HepG2 (cell line): ENCODE measurements at regions not wholly inside any gene's neighbourhood (a gene's known extent, or its start where the extent isn't known, plus 50 kb on each side); places are given as distances from the start of the nearest gene placed in this dataset.

ENCODE experiments used
- ATAC-seq: fragments of 200-7000 bp; cut with Tn5 transposase; 3 replicates; pipeline ENCODE4 v1.9.1; 2020; ENCODE audit warnings: mild to moderate bottlenecking, moderate library complexity
- BruUV-seq: library from RNA; stranded (reverse); fragments of 400-500 nt; replicated peaks from 2 replicates; lab custom pipeline; 2021; lab: Mats Ljungman, UMichigan
- CTCF ChIA-PET: fragments of 300-600 bp; formaldehyde crosslinking; extraction: SDS; loops from one replicate; lab custom pipeline; 2021; ENCODE audit warnings: low total read pairs, inconsistent platforms, low intra/inter-chr PET ratio; lab: Yijun Ruan, JAX
- POLR2A ChIA-PET: fragments of 350-600 bp; sonication (Branson Sonifier 250); formaldehyde crosslinking; loops from one replicate; lab custom pipeline; 2020; ENCODE audit warnings: antibody characterized with exemption, inconsistent platforms; lab: Yijun Ruan, JAX
- DNase-seq: peaks from one replicate; pipeline ENCODE4 v3.0.0-alpha.2; 2015; ENCODE audit warnings: low spot score
- FAIRE-seq: peaks from 3 replicates; lab custom pipeline; 2011; peaks lifted over from hg19 to GRCh38; lab: Jason Lieb, UNC
- H2AFZ ChIP-seq: one replicate; pipeline ENCODE4 v1.6.1; 2011; ENCODE audit warnings: low read length, inconsistent platforms
- H3K27ac ChIP-seq: fragments of 300-600 bp; 3 replicates; pipeline ENCODE4 v1.8.0; 2011; ENCODE audit warnings: mixed run types, mild to moderate bottlenecking, mixed read lengths, low read length, inconsistent platforms; ENCODE audit not compliant: insufficient read depth; ENCODE audit errors: extremely low read length
- H3K27me3 ChIP-seq, 2 experiments: fragments of 200-600 bp in 1 of 2; 2 replicates in 1 of 2; 3 replicates in 1 of 2; pipeline versions ENCODE4 v1.6.0 to v1.8.0; 2011; ENCODE audit warnings: low read length in 2 of 2, mild to moderate bottlenecking in 2 of 2, moderate library complexity in 2 of 2, inconsistent platforms in 1 of 2; ENCODE audit not compliant: insufficient read depth in 2 of 2, control insufficient read depth in 1 of 2
- H3K36me3 ChIP-seq, 2 experiments: fragments of 200-600 bp in 1 of 2; replicated peaks in 1 of 2; 2 replicates in 1 of 2; 3 replicates in 1 of 2; pipeline versions ENCODE4 v1.5.1 to v1.8.0; 2011; ENCODE audit warnings: low read length in 2 of 2, inconsistent platforms in 1 of 2; ENCODE audit not compliant: insufficient read depth in 2 of 2, control insufficient read depth in 1 of 2
- H3K4me1 ChIP-seq: 2 replicates; pipeline ENCODE4 v1.5.1; 2012; ENCODE audit warnings: low read length, inconsistent platforms; ENCODE audit not compliant: insufficient read depth
- H3K4me2 ChIP-seq: 2 replicates; pipeline ENCODE4 v1.6.0; 2011; ENCODE audit warnings: low read depth, low read length, inconsistent platforms
- H3K4me3 ChIP-seq, 3 experiments: fragments of 200-600 bp in 1 of 3; sonication (generic), shearing (Covaris generic) in 1 of 3; replicated peaks in 1 of 3; 2 replicates each; pipeline ENCODE4 v1.5.1; 2011 to 2016; ENCODE audit warnings: low read length in 3 of 3, inconsistent platforms in 2 of 3, low read depth in 2 of 3, mild to moderate bottlenecking in 2 of 3, control low read depth in 1 of 3, mixed read lengths in 1 of 3; ENCODE audit not compliant: insufficient read depth in 1 of 3
- H3K79me2 ChIP-seq: one replicate; pipeline ENCODE4 v1.6.1; 2011; ENCODE audit warnings: low read length, inconsistent platforms; ENCODE audit not compliant: insufficient read depth
- H3K9ac ChIP-seq: 2 replicates; pipeline ENCODE4 v1.6.0; 2011; ENCODE audit warnings: mild to moderate bottlenecking, low read depth, low read length, inconsistent platforms; ENCODE audit not compliant: insufficient read depth
- H3K9me3 ChIP-seq: 2 replicates; pipeline ENCODE4 v1.5.1; 2012; ENCODE audit warnings: mild to moderate bottlenecking, low read length
- H4K20me1 ChIP-seq: 2 replicates; pipeline ENCODE4 v1.6.0; 2011; ENCODE audit warnings: inconsistent platforms, mild to moderate bottlenecking, low read length, moderate library complexity; ENCODE audit not compliant: insufficient read depth
- CREM ChIP-seq, 2 experiments: sonication (generic) in 1 of 2; formaldehyde crosslinking in 1 of 2; IDR thresholded peaks; 2 replicates each; pipeline versions ENCODE4 v1.4.0 to v1.6.1; 2016 to 2020; ENCODE audit warnings: antibody characterized with exemption in 1 of 2, mild to moderate bottlenecking in 1 of 2, missing genetic modification reagents in 1 of 2
- DNMT3B ChIP-seq: conservative IDR thresholded peaks from 2 replicates; pipeline ENCODE4 v1.6.1; 2016; ENCODE audit warnings: missing biosample characterization, control low read depth
- HMG20B ChIP-seq: conservative IDR thresholded peaks from 2 replicates; pipeline ENCODE4 v1.6.1; 2016; ENCODE audit warnings: missing genetic modification reagents, missing compliant biosample characterization
- MAF1 ChIP-seq: sonication (generic); formaldehyde crosslinking; IDR thresholded peaks from 2 replicates; pipeline ENCODE4 v1.5.0; 2020; ENCODE audit warnings: missing genetic modification reagents, borderline replicate concordance
- NFRKB ChIP-seq: fragments of 450-650 bp; IDR thresholded peaks from 2 replicates; pipeline ENCODE4 v1.6.1; 2017
- RBM22 ChIP-seq: fragments of 200-400 bp; formaldehyde crosslinking; optimal IDR thresholded peaks from 2 replicates; pipeline ENCODE3; 2017; ENCODE audit warnings: mild to moderate bottlenecking, low read length, moderate library complexity
- REPIN1 ChIP-seq: sonication (generic); formaldehyde crosslinking; IDR thresholded peaks from 2 replicates; pipeline ENCODE4 v1.8.0; 2022; ENCODE audit warnings: missing genetic modification reagents, low read depth, mild to moderate bottlenecking, borderline replicate concordance
- TSC22D2 ChIP-seq: sonication (generic); formaldehyde crosslinking; IDR thresholded peaks from 2 replicates; pipeline ENCODE4 v1.5.1; 2020; ENCODE audit warnings: missing genetic modification reagents, mild to moderate bottlenecking, borderline replicate concordance
- ZNF549 ChIP-seq: sonication (generic); formaldehyde crosslinking; IDR thresholded peaks from 2 replicates; pipeline ENCODE4 v1.5.0; 2020; ENCODE audit warnings: missing genetic modification reagents
- ZNF749 ChIP-seq: sonication (generic); formaldehyde crosslinking; IDR thresholded peaks from 2 replicates; pipeline ENCODE4 v1.8.0; 2022; ENCODE audit warnings: mild to moderate bottlenecking, missing genetic modification reagents, moderate library complexity, borderline replicate concordance
- WGBS: methylation state at CpG from one replicate; pipeline ENCODE4 v1.1.6; 2017; ENCODE audit warnings: low lambda C conversion rate; 5-methylcytosine and 5-hydroxymethylcytosine counted together
- in situ Hi-C: cut with HindIII; loops from 2 replicates; pipeline ENCODE4 v1.10.0; 2017; ENCODE audit warnings: low pct_unique_long_range_greater_than_20kb; ENCODE audit not compliant: extremely low pct_ligation_motif_present
- intact Hi-C: fragments of 100-400 bp; cut with micrococcal nuclease; formaldehyde crosslinking; loops from one replicate; pipeline ENCODE4 v1.10.0; 2022; ENCODE audit not compliant: unreplicated experiment

GRCh38 chr4:173717581-173717980, 187.6 kb upstream of the HAND2 start (continued):
- TF ChIP-seq RBM22 (no peak), TSC22D2 (CRISPR knock-in tag) (no peak), REPIN1 (CRISPR knock-in tag) (no peak), HMG20B (CRISPR knock-in tag) (no peak), NFRKB (no peak), ZNF549 (CRISPR knock-in tag) (no peak), ZNF749 (CRISPR knock-in tag) (no peak), CREM (IDR thresholded peaks at IDR 0.05) (no peak), CREM (CRISPR knock-in tag; IDR thresholded peaks at IDR 0.05) (no peak)

- Histone ChIP-seq H3K79me2 (no peaks in the 10 kb centered on the region), H3K27ac (no peak overlapping the region), H3K9ac (no peak overlapping the region), H3K4me1 (no peaks in the 10 kb centered on the region), H3K36me3 (no peaks in the 10 kb centered on the region), H3K27me3 (no peaks in the 10 kb centered on the region), H2AFZ (no peak overlapping the region), H3K4me3 (no peak overlapping the region), H4K20me1 (no peaks in the 10 kb centered on the region), H3K9me3 (peaks cover 8% of the 10 kb centered on the region; the same call in 1 of the 2 replicates), H3K4me2 (no peak overlapping the region)
- ChIA-PET CTCF (no interaction called here), POLR2A (no interaction called here)
- FAIRE-seq: no peak
- 0% methylated on average over 5 of the region's 5 CpGs for WGBS
- in situ Hi-C loops: no loop called here
- no TSS peak for BruUV-seq
- no peak for TF ChIP-seq DNMT3B (CRISPR knock-in tag)
- TF ChIP-seq MAF1 (CRISPR knock-in tag): no peak
- intact Hi-C loops: no loop called here
- ATAC-seq: no peak
- no peak for DNase-seq
Observed at GRCh38 chr4:173714456-173714855, 184.4 kb upstream of the HAND2 start.
